ENCODE measurements at regions not wholly inside any gene's neighbourhood (a gene's known extent, or its start where the extent isn't known, plus 50 kb on each side); places are given as distances from the start of the nearest gene placed in this dataset.

DNA sequence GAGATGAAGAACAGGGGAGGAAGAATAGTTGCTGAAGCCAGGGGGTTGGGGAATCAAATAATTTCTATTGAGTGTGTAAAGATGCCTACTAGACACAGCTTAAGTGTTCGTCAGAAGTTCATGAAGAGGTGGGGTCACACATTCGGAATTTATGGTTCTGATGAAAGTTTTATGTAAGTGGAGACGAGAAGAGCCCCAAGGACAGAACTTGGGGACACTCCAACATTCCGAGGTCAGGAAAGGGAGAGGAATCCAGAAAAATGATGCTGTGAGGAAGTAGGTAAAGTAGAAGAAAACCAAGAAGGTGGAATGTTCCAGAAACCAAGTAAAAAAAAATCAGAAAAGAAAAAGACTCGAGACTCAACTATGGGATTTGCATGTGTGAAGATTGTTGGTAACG lies 272.5 kb downstream of the SIPA1L2 start:
- Histone ChIP-seq H3K36me3 (ENCODE audit: control insufficient read depth, insufficient read depth, low read length) (no peaks in the 10 kb centered on the region), H3K27me3 (ENCODE audit: control insufficient read depth, insufficient read depth, low read length) (peaks cover 8% of the 10 kb centered on the region), H3K4me3 (ENCODE audit: low read depth, low read length) (no peak overlapping the region)
- FAIRE-seq = no peak
- no peak for DNase-seq (ENCODE audit: low read depth)
- TF ChIP-seq, protein P1, sequence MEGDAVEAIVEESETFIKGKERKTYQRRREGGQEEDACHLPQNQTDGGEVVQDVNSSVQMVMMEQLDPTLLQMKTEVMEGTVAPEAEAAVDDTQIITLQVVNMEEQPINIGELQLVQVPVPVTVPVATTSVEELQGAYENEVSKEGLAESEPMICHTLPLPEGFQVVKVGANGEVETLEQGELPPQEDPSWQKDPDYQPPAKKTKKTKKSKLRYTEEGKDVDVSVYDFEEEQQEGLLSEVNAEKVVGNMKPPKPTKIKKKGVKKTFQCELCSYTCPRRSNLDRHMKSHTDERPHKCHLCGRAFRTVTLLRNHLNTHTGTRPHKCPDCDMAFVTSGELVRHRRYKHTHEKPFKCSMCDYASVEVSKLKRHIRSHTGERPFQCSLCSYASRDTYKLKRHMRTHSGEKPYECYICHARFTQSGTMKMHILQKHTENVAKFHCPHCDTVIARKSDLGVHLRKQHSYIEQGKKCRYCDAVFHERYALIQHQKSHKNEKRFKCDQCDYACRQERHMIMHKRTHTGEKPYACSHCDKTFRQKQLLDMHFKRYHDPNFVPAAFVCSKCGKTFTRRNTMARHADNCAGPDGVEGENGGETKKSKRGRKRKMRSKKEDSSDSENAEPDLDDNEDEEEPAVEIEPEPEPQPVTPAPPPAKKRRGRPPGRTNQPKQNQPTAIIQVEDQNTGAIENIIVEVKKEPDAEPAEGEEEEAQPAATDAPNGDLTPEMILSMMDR (IDR thresholded peaks at IDR 0.05; ENCODE audit: insufficient read depth, low read length, severe bottlenecking) = no peak

DNA sequence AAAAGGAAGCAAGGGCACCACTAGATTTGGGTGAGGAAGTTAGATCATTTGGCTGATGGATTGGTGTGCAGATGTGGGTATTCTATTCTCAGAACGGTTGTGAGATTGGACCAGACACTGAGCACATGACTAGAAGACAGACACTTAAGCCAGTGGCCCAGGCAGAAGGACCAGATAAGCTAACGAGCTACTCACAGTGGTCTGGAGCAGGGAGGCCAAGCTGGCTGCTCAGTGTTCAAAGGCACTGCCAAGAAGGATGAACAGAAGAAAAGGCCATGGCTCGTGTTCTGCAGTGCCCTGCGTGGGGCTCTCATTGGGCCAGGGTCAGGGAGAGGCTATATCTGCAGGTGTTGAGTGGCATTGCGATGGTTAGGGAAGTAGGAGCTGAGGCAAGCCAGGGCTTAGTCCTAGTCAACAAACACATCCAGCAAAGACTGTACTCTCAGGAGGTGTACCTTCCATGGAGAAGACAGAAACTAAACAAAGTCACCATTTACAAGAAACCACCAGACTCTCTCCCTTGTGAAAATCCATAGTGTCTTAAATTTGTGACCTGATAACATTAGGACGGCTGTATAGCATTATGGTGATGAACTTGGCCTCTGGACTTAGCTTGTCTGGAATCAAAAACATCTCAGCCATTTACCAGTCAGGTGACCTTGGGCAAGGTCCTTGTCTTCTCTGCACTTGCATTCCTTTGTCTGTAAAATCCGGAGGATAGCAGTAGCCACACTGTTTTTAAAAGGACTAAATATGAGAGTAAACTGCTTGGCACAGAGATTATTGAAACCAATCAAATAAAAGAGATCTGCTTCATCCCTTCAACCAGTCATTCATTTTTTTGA lies 274.5 kb downstream of the SIPA1L2 start:
- H3K4me3 ChIP-seq (ENCODE audit: low read depth, low read length) = no peak overlapping the region
- H3K27me3 ChIP-seq (ENCODE audit: control insufficient read depth, insufficient read depth, low read length) = peaks cover 8% of the 10 kb centered on the region
- H3K36me3 ChIP-seq (ENCODE audit: control insufficient read depth, insufficient read depth, low read length) = no peaks in the 10 kb centered on the region
- peak; percentile 81 for FAIRE-seq
- no peak for DNase-seq (ENCODE audit: low read depth)
- TF ChIP-seq, protein P1 (IDR thresholded peaks at IDR 0.05; ENCODE audit: insufficient read depth, low read length, severe bottlenecking) = no peak

DNA sequence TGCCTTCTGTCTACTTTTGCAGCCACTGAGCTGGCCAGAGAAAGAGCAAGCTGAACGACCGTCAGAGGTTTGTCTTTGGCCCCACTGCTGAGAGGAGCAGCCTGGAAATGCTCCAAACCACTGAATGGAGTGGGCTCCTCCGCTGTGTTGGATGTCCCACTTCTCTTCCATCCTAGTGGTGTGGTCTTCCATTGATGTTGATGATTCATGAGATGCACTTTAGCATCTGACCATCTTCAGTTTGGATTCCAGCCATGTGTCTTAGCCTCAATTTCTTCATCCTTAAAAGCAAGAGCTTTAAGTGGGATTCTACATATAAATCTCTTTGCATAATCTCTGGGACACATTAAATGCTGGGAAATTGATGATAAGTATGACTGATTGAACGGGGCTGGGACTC lies 276.9 kb downstream of the SIPA1L2 start:
- H3K4me3 ChIP-seq (ENCODE audit: low read depth, low read length) = no peak overlapping the region
- no peak for FAIRE-seq
- H3K27me3 ChIP-seq (ENCODE audit: control insufficient read depth, insufficient read depth, low read length) = peaks cover 8% of the 10 kb centered on the region
- no peak for DNase-seq (ENCODE audit: low read depth)
- H3K36me3 ChIP-seq (ENCODE audit: control insufficient read depth, insufficient read depth, low read length) = no peaks in the 10 kb centered on the region
- TF ChIP-seq, protein P1 (IDR thresholded peaks at IDR 0.05; ENCODE audit: insufficient read depth, low read length, severe bottlenecking) = no peak

DNA sequence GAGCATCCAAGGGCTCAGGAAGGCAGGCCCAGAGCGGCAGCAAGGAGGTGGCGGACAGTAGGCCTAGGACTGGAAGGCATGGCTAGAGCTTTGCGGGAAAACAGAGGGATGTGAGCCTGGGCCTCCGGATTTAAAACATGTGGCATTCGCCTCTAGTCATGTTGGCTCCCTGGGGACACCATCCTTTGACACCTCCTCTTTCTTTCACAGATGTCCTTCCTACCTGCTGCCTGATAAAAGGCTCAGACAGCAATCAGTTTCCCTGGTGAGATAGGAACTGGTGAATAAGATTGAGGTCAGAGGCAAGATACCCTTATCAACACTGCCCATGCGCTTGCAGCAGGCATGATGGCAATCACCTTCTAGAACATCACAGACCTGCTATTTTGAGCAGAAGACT lies 277.6 kb downstream of the SIPA1L2 start:
- FAIRE-seq (no peak), DNase-seq (ENCODE audit: low read depth) (no peak)
- Histone ChIP-seq H3K4me3 (ENCODE audit: low read depth, low read length) (no peak overlapping the region), H3K36me3 (ENCODE audit: control insufficient read depth, insufficient read depth, low read length) (no peaks in the 10 kb centered on the region), H3K27me3 (ENCODE audit: control insufficient read depth, insufficient read depth, low read length) (peaks cover 6% of the 10 kb centered on the region)
- TF ChIP-seq, protein P1 (IDR thresholded peaks at IDR 0.05; ENCODE audit: insufficient read depth, low read length, severe bottlenecking) = no peak

DNA sequence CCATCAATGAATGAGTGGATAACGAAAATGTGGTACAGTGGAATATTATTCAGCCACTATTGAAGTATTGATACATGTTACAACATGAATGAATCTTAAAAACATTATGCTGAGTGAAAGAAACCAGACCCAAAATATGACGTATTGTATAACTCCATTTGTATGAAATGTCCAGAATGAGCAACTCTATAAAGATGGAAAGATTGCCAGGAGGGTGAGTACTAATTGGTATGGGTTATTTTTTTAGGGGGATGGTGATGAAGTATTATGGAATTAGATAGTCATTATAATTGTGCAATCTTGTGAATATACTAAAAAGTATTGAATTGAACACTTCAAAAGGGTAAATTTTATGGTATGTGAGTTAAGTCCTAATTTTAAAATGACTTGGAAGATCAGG lies 278.6 kb downstream of the SIPA1L2 start:
- H3K36me3 ChIP-seq (ENCODE audit: control insufficient read depth, insufficient read depth, low read length) = no peaks in the 10 kb centered on the region
- TF ChIP-seq, protein P1 (IDR thresholded peaks at IDR 0.05; ENCODE audit: insufficient read depth, low read length, severe bottlenecking) = no peak
- DNase-seq (ENCODE audit: low read depth) = no peak
- H3K27me3 ChIP-seq (ENCODE audit: control insufficient read depth, insufficient read depth, low read length) = peaks cover 6% of the 10 kb centered on the region
- no peak for FAIRE-seq
- no peak overlapping the region for H3K4me3 ChIP-seq (ENCODE audit: low read depth, low read length)

DNA sequence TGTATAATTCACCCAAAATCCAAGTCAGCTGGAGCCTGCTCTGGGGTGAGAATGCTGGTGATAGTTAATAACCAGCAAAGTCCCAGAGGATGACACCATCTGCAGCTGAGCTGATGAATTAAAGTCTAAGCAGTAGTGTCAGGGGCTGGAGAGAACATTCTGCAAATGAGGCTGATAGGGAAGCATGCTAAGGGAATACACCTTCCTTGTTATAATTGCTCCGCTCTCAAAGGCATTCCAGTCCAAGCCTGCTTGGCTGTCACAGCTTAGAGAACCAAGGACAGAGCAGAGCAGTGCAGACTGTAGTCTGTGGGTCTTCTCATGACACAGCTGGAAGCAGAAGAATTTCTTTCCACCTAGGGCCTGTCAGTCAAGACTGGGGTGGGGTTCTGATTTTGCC lies 283.1 kb downstream of the SIPA1L2 start:
- no peak overlapping the region for H3K4me3 ChIP-seq (ENCODE audit: low read depth, low read length)
- no peak for DNase-seq (ENCODE audit: low read depth)
- no peak for FAIRE-seq
- TF ChIP-seq, protein P1 (IDR thresholded peaks at IDR 0.05; ENCODE audit: insufficient read depth, low read length, severe bottlenecking) = no peak
- no peaks in the 10 kb centered on the region for H3K36me3 ChIP-seq (ENCODE audit: control insufficient read depth, insufficient read depth, low read length)
- no peaks in the 10 kb centered on the region for H3K27me3 ChIP-seq (ENCODE audit: control insufficient read depth, insufficient read depth, low read length)
